GM18868 (cell line): ENCODE measurements at regions not wholly inside any gene's neighbourhood (a gene's known extent, or its start where the extent isn't known, plus 50 kb on each side); places are given as distances from the start of the nearest gene placed in this dataset.
A peak's percentile ranks its signal among the peaks of the same experiment; 100 is the strongest.

ENCODE experiments used
- ATAC-seq: cut with Tn5 transposase; IDR thresholded peaks from one replicate; pipeline ENCODE4 v1.9.1; 2021; ENCODE audit warnings: mild to moderate bottlenecking, moderate library complexity; ENCODE audit not compliant: unreplicated experiment

GRCh38 chr13:22049384-22049783 lies 378.5 kb downstream of the FGF9 start:
- ATAC-seq: no peak

GRCh38 chr13:22050951-22051563 lies 380.2 kb downstream of the FGF9 start:
- no peak for ATAC-seq

GRCh38 chr13:22053053-22053452 lies 382.2 kb downstream of the FGF9 start:
- no peak for ATAC-seq

- ATAC-seq: no peak
These were observed 384.4 kb downstream of the FGF9 start for GRCh38 chr13:22055259-22055658.

GRCh38 chr13:22060187-22060586 lies 389.3 kb downstream of the FGF9 start:
- ATAC-seq: no peak

- peak; percentile 65 for ATAC-seq
These were observed 390.5 kb downstream of the FGF9 start for GRCh38 chr13:22061371-22061805.

GRCh38 chr13:22061806-22062391 lies 391.0 kb downstream of the FGF9 start:
- ATAC-seq: peak; percentile 59

GRCh38 chr13:22062478-22063205 lies 391.8 kb downstream of the FGF9 start:
- ATAC-seq: no peak

- ATAC-seq: no peak
These were observed 392.7 kb downstream of the FGF9 start for GRCh38 chr13:22063416-22064124.

GRCh38 chr13:22064854-22065620 lies 394.2 kb downstream of the FGF9 start:
- ATAC-seq: no peak

- ATAC-seq: peak; percentile 74
These were observed 402.8 kb downstream of the FGF9 start for GRCh38 chr13:22073718-22074117.

GRCh38 chr13:22074403-22074802 lies 403.5 kb downstream of the FGF9 start:
- no peak for ATAC-seq

- ATAC-seq: peak; percentile 46
These were observed 405.8 kb downstream of the FGF9 start for GRCh38 chr13:22076658-22077057.

- no peak for ATAC-seq
These were observed 406.4 kb downstream of the FGF9 start for GRCh38 chr13:22077205-22077683.

- ATAC-seq: no peak
These were observed 406.9 kb downstream of the FGF9 start for GRCh38 chr13:22077764-22078163.

GRCh38 chr13:22079961-22080360 lies 409.1 kb downstream of the FGF9 start:
- ATAC-seq: no peak

- ATAC-seq: no peak
These were observed 410.0 kb downstream of the FGF9 start for GRCh38 chr13:22080832-22081231.

GRCh38 chr13:22081430-22081829 lies 410.6 kb downstream of the FGF9 start:
- ATAC-seq: no peak

- no peak for ATAC-seq
These were observed 411.2 kb downstream of the FGF9 start for GRCh38 chr13:22082030-22082429.

- no peak for ATAC-seq
These were observed 411.7 kb downstream of the FGF9 start for GRCh38 chr13:22082437-22083100.
